ENCODE measurements at regions not wholly inside any gene's neighbourhood (a gene's known extent, or its start where the extent isn't known, plus 50 kb on each side); places are given as distances from the start of the nearest gene placed in this dataset.

DNA sequence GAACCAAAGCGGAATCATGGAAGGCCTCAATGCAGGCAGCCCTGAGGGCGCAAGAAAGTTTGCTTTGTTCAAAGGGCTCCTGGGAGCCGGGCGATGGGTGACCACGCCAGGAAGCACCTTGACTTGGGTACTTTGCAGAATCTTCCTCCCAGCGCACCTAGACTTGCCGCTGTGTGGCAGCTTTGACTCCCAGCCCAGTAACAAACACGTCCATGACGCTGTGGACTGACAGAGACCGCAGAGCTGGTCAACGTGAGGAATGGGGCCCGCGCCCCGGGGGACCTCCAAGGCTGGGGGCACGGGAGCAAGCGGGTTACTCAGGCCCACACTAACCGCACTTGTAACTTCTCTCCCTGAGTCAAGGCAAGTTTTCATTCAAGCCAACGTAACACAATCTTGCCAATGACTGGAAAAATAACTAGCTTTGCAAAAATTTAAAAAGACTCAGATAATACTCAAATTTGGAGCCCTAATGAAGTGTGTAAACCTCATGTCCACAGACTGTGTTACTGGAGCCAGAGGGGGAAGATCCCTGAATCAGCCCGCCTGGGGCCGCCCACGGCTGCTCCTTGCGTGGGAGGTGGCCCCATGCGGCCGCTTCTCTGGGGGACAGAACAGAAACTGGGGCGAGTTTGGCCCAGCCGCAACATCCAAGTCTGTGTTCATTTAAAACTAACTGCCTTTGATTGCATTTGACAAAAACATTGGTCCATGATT is 130.8 kb downstream of the DNAJB6 start:
- no peak for ATAC-seq
- TF ChIP-seq TCF4 (CRISPR knock-in tag; IDR thresholded peaks at IDR 0.05; ENCODE audit: borderline replicate concordance) (no peak), BACH2 (CRISPR knock-in tag; IDR thresholded peaks at IDR 0.05; ENCODE audit: borderline replicate concordance) (no peak), ISL1 (CRISPR knock-in tag; IDR thresholded peaks at IDR 0.05) (no peak), ESRRG (CRISPR knock-in tag; IDR thresholded peaks at IDR 0.05) (no peak), ZNF565 (CRISPR knock-in tag; conservative IDR thresholded peaks at IDR 0.05; ENCODE audit: low read depth) (no peak), ZFP30 (CRISPR knock-in tag; IDR thresholded peaks at IDR 0.05) (no peak), CSRNP3 (CRISPR knock-in tag; IDR thresholded peaks at IDR 0.05) (no peak), PPARA (CRISPR knock-in tag; IDR thresholded peaks at IDR 0.05; ENCODE audit: borderline replicate concordance) (no peak), ZNF70 (CRISPR knock-in tag; IDR thresholded peaks at IDR 0.05) (no peak), CREB5 (CRISPR knock-in tag; IDR thresholded peaks at IDR 0.05; ENCODE audit: low read depth) (no peak), OSR1 (CRISPR knock-in tag; IDR thresholded peaks at IDR 0.05) (no peak), ARNTL (CRISPR knock-in tag; IDR thresholded peaks at IDR 0.05; ENCODE audit: borderline replicate concordance, low read depth) (no peak), ZC3H10 (CRISPR knock-in tag; IDR thresholded peaks at IDR 0.05) (no peak), ZNF8 (CRISPR knock-in tag; IDR thresholded peaks at IDR 0.05) (no peak)

- no peak for TF ChIP-seq ISL1 (CRISPR knock-in tag; IDR thresholded peaks at IDR 0.05)
- no peak for TF ChIP-seq TOX (CRISPR knock-in tag; IDR thresholded peaks at IDR 0.05; ENCODE audit: borderline replicate concordance)
- no peak for TF ChIP-seq ARNTL (CRISPR knock-in tag; IDR thresholded peaks at IDR 0.05; ENCODE audit: borderline replicate concordance, low read depth)
- TF ChIP-seq, protein P1, sequence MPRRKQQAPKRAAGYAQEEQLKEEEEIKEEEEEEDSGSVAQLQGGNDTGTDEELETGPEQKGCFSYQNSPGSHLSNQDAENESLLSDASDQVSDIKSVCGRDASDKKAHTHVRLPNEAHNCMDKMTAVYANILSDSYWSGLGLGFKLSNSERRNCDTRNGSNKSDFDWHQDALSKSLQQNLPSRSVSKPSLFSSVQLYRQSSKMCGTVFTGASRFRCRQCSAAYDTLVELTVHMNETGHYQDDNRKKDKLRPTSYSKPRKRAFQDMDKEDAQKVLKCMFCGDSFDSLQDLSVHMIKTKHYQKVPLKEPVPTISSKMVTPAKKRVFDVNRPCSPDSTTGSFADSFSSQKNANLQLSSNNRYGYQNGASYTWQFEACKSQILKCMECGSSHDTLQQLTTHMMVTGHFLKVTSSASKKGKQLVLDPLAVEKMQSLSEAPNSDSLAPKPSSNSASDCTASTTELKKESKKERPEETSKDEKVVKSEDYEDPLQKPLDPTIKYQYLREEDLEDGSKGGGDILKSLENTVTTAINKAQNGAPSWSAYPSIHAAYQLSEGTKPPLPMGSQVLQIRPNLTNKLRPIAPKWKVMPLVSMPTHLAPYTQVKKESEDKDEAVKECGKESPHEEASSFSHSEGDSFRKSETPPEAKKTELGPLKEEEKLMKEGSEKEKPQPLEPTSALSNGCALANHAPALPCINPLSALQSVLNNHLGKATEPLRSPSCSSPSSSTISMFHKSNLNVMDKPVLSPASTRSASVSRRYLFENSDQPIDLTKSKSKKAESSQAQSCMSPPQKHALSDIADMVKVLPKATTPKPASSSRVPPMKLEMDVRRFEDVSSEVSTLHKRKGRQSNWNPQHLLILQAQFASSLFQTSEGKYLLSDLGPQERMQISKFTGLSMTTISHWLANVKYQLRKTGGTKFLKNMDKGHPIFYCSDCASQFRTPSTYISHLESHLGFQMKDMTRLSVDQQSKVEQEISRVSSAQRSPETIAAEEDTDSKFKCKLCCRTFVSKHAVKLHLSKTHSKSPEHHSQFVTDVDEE (CRISPR knock-in tag; IDR thresholded peaks at IDR 0.05): no peak
- TF ChIP-seq CREB5 (CRISPR knock-in tag; IDR thresholded peaks at IDR 0.05; ENCODE audit: low read depth): no peak
- TF ChIP-seq TCF4 (CRISPR knock-in tag; IDR thresholded peaks at IDR 0.05; ENCODE audit: borderline replicate concordance): no peak
- TF ChIP-seq ESRRG (CRISPR knock-in tag; IDR thresholded peaks at IDR 0.05): no peak
- no peak for TF ChIP-seq ZC3H10 (CRISPR knock-in tag; IDR thresholded peaks at IDR 0.05)
- no peak for ATAC-seq
Measured at GRCh38 chr7:157468221-157469111, 131.7 kb downstream of the DNAJB6 start.

- TF ChIP-seq BACH2 (CRISPR knock-in tag; IDR thresholded peaks at IDR 0.05; ENCODE audit: borderline replicate concordance) (no peak), ZNF70 (CRISPR knock-in tag; IDR thresholded peaks at IDR 0.05) (no peak), ZC3H10 (CRISPR knock-in tag; IDR thresholded peaks at IDR 0.05) (no peak), SNAI2 (CRISPR knock-in tag; IDR thresholded peaks at IDR 0.05) (no peak), ZNF565 (CRISPR knock-in tag; conservative IDR thresholded peaks at IDR 0.05; ENCODE audit: low read depth) (no peak), CSRNP3 (CRISPR knock-in tag; IDR thresholded peaks at IDR 0.05) (no peak), PATZ1 (CRISPR knock-in tag; IDR thresholded peaks at IDR 0.05; ENCODE audit: borderline replicate concordance) (no peak)
- TF ChIP-seq, protein P2, sequence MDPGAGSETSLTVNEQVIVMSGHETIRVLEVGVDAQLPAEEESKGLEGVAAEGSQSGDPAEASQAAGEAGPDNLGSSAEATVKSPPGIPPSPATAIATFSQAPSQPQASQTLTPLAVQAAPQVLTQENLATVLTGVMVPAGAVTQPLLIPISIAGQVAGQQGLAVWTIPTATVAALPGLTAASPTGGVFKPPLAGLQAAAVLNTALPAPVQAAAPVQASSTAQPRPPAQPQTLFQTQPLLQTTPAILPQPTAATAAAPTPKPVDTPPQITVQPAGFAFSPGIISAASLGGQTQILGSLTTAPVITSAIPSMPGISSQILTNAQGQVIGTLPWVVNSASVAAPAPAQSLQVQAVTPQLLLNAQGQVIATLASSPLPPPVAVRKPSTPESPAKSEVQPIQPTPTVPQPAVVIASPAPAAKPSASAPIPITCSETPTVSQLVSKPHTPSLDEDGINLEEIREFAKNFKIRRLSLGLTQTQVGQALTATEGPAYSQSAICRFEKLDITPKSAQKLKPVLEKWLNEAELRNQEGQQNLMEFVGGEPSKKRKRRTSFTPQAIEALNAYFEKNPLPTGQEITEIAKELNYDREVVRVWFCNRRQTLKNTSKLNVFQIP (CRISPR knock-in tag; IDR thresholded peaks at IDR 0.05; ENCODE audit: borderline replicate concordance, low read depth): no peak
Measured at GRCh38 chr7:157469181-157470016, 132.6 kb downstream of the DNAJB6 start.

More at GRCh38 chr7:157469181-157470016, 132.6 kb downstream of the DNAJB6 start:
- ATAC-seq: no peak
